ENCODE measurements at regions not wholly inside any gene's neighbourhood (a gene's known extent, or its start where the extent isn't known, plus 50 kb on each side); places are given as distances from the start of the nearest gene placed in this dataset.
"Not testable (repeated sequence)": the region's sequence is repeated elsewhere in the genome, so short reads cannot be mapped to it uniquely, and the experiment has no call there.

GRCh38 chr2:4180631-4181030 lies 477.3 kb downstream of the DCDC2C start:
- no peak overlapping the region for H3K4me3 Mint-ChIP-seq
- H3K27ac Mint-ChIP-seq: no peak overlapping the region
- no peaks in the 10 kb centered on the region for H3K27me3 Mint-ChIP-seq
- no peaks in the 10 kb centered on the region for H3K4me1 Mint-ChIP-seq (ENCODE audit: low read depth)
- H3K9me3 Mint-ChIP-seq (ENCODE audit: low read depth): peaks cover 21% of the 10 kb centered on the region
- H3K36me3 Mint-ChIP-seq: no peaks in the 10 kb centered on the region

- Mint-ChIP-seq H3K27me3 (no peaks in the 10 kb centered on the region), H3K27ac (no peak overlapping the region), H3K36me3 (no peaks in the 10 kb centered on the region), H3K9me3 (ENCODE audit: low read depth) (peaks cover 16% of the 10 kb centered on the region), H3K4me1 (ENCODE audit: low read depth) (no peaks in the 10 kb centered on the region), H3K4me3 (no peak overlapping the region)
These were observed 477.7 kb downstream of the DCDC2C start for GRCh38 chr2:4181062-4181461.

GRCh38 chr2:4188561-4188960 lies 485.2 kb downstream of the DCDC2C start:
- Mint-ChIP-seq H3K4me3 (no peak overlapping the region), H3K36me3 (no peaks in the 10 kb centered on the region), H3K9me3 (ENCODE audit: low read depth) (peaks cover 4% of the 10 kb centered on the region), H3K27ac (no peak overlapping the region), H3K27me3 (no peaks in the 10 kb centered on the region), H3K4me1 (ENCODE audit: low read depth) (no peaks in the 10 kb centered on the region)

GRCh38 chr2:4190548-4190947 lies 487.2 kb downstream of the DCDC2C start:
- Mint-ChIP-seq H3K36me3 (no peaks in the 10 kb centered on the region), H3K4me3 (no peak overlapping the region), H3K9me3 (ENCODE audit: low read depth) (peaks cover 8% of the 10 kb centered on the region), H3K4me1 (ENCODE audit: low read depth) (no peaks in the 10 kb centered on the region), H3K27ac (no peak overlapping the region), H3K27me3 (no peaks in the 10 kb centered on the region)

- H3K4me1 Mint-ChIP-seq (ENCODE audit: low read depth): no peaks in the 10 kb centered on the region
- H3K27ac Mint-ChIP-seq: no peak overlapping the region
- no peaks in the 10 kb centered on the region for H3K36me3 Mint-ChIP-seq
- H3K4me3 Mint-ChIP-seq: no peak overlapping the region
- H3K9me3 Mint-ChIP-seq (ENCODE audit: low read depth): peaks cover 8% of the 10 kb centered on the region
- H3K27me3 Mint-ChIP-seq: no peaks in the 10 kb centered on the region
These were observed 488.7 kb downstream of the DCDC2C start for GRCh38 chr2:4192119-4192518.

GRCh38 chr2:4214444-4215205 lies 511.2 kb downstream of the DCDC2C start:
- Mint-ChIP-seq H3K27me3 (no peaks in the 10 kb centered on the region), H3K36me3 (no peaks in the 10 kb centered on the region), H3K4me3 (no peak overlapping the region), H3K9me3 (ENCODE audit: low read depth) (peaks cover 24% of the 10 kb centered on the region), H3K27ac (no peak overlapping the region), H3K4me1 (ENCODE audit: low read depth) (no peaks in the 10 kb centered on the region)

GRCh38 chr2:4217737-4218136 lies 514.4 kb downstream of the DCDC2C start:
- Mint-ChIP-seq H3K4me1 (ENCODE audit: low read depth) (no peaks in the 10 kb centered on the region), H3K4me3 (no peak overlapping the region), H3K9me3 (ENCODE audit: low read depth) (peaks cover 18% of the 10 kb centered on the region), H3K27ac (no peak overlapping the region), H3K36me3 (no peaks in the 10 kb centered on the region), H3K27me3 (no peaks in the 10 kb centered on the region)

GRCh38 chr2:4219101-4219500 lies 515.7 kb downstream of the DCDC2C start:
- Mint-ChIP-seq H3K36me3 (no peaks in the 10 kb centered on the region), H3K4me1 (ENCODE audit: low read depth) (no peaks in the 10 kb centered on the region), H3K27me3 (no peaks in the 10 kb centered on the region), H3K27ac (no peak overlapping the region), H3K9me3 (ENCODE audit: low read depth) (peaks cover 15% of the 10 kb centered on the region), H3K4me3 (no peak overlapping the region)

- Mint-ChIP-seq H3K27me3 (no peaks in the 10 kb centered on the region), H3K9me3 (ENCODE audit: low read depth) (peaks cover 15% of the 10 kb centered on the region), H3K27ac (no peak overlapping the region), H3K36me3 (no peaks in the 10 kb centered on the region), H3K4me1 (ENCODE audit: low read depth) (no peaks in the 10 kb centered on the region), H3K4me3 (no peak overlapping the region)
These were observed 516.2 kb downstream of the DCDC2C start for GRCh38 chr2:4219571-4219970.

- no peaks in the 10 kb centered on the region for H3K27me3 Mint-ChIP-seq
- peaks cover 16% of the 10 kb centered on the region for H3K9me3 Mint-ChIP-seq (ENCODE audit: low read depth)
- no peak overlapping the region for H3K4me3 Mint-ChIP-seq
These were observed 518.1 kb downstream of the DCDC2C start for GRCh38 chr2:4221434-4221833.

GRCh38 chr2:4221845-4222244 lies 518.5 kb downstream of the DCDC2C start:
- no peaks in the 10 kb centered on the region for H3K36me3 Mint-ChIP-seq
- H3K4me3 Mint-ChIP-seq: no peak overlapping the region
- H3K9me3 Mint-ChIP-seq (ENCODE audit: low read depth): peaks cover 16% of the 10 kb centered on the region
- H3K27ac Mint-ChIP-seq: no peak overlapping the region
- no peaks in the 10 kb centered on the region for H3K27me3 Mint-ChIP-seq
- H3K4me1 Mint-ChIP-seq (ENCODE audit: low read depth): no peaks in the 10 kb centered on the region

More at GRCh38 chr2:4221434-4221833, 518.1 kb downstream of the DCDC2C start:
- no peaks in the 10 kb centered on the region for H3K36me3 Mint-ChIP-seq
- no peaks in the 10 kb centered on the region for H3K4me1 Mint-ChIP-seq (ENCODE audit: low read depth)
- H3K27ac Mint-ChIP-seq: no peak overlapping the region

GRCh38 chr2:4244422-4244821 lies 541.0 kb downstream of the DCDC2C start:
- not testable (repeated sequence) for H3K4me1 Mint-ChIP-seq (ENCODE audit: low read depth); H3K36me3 Mint-ChIP-seq; H3K27ac Mint-ChIP-seq; H3K27me3 Mint-ChIP-seq; H3K4me3 Mint-ChIP-seq
- peaks cover 10% of the 10 kb centered on the region for H3K9me3 Mint-ChIP-seq (ENCODE audit: low read depth)

- H3K27me3 Mint-ChIP-seq: no peaks in the 10 kb centered on the region
- no peaks in the 10 kb centered on the region for H3K4me1 Mint-ChIP-seq (ENCODE audit: low read depth)
- H3K4me3 Mint-ChIP-seq: no peak overlapping the region
- H3K27ac Mint-ChIP-seq: no peak overlapping the region
- H3K9me3 Mint-ChIP-seq (ENCODE audit: low read depth): peaks cover 3% of the 10 kb centered on the region
- no peaks in the 10 kb centered on the region for H3K36me3 Mint-ChIP-seq
These were observed 543.2 kb downstream of the DCDC2C start for GRCh38 chr2:4246364-4247131.

- Mint-ChIP-seq H3K4me1 (ENCODE audit: low read depth) (no peaks in the 10 kb centered on the region), H3K27me3 (no peaks in the 10 kb centered on the region), H3K4me3 (no peak overlapping the region), H3K36me3 (no peaks in the 10 kb centered on the region), H3K27ac (no peak overlapping the region), H3K9me3 (ENCODE audit: low read depth) (peaks cover 3% of the 10 kb centered on the region)
These were observed 544.4 kb downstream of the DCDC2C start for GRCh38 chr2:4247791-4248190.

- Mint-ChIP-seq H3K4me3 (no peak overlapping the region), H3K36me3 (no peaks in the 10 kb centered on the region), H3K9me3 (ENCODE audit: low read depth) (no peaks in the 10 kb centered on the region), H3K27me3 (no peaks in the 10 kb centered on the region), H3K27ac (no peak overlapping the region), H3K4me1 (ENCODE audit: low read depth) (no peaks in the 10 kb centered on the region)
These were observed 552.1 kb downstream of the DCDC2C start for GRCh38 chr2:4255491-4255890.

All from activated naive CD8-positive, alpha-beta T cell (primary cell).